SH-SY5Y (cell line): ENCODE measurements at regions not wholly inside any gene's neighbourhood (a gene's known extent, or its start where the extent isn't known, plus 50 kb on each side); places are given as distances from the start of the nearest gene placed in this dataset.

ENCODE experiments used
- GATA2 ChIP-seq: IDR thresholded peaks from 2 replicates; pipeline ENCODE4 v1.6.1; 2011; ENCODE audit warnings: mild to moderate bottlenecking, low read depth, low read length
- GATA3 ChIP-seq: IDR thresholded peaks from 2 replicates; pipeline ENCODE4 v1.6.1; 2011; ENCODE audit warnings: low read depth, mild to moderate bottlenecking, low read length, moderate library complexity

DNA sequence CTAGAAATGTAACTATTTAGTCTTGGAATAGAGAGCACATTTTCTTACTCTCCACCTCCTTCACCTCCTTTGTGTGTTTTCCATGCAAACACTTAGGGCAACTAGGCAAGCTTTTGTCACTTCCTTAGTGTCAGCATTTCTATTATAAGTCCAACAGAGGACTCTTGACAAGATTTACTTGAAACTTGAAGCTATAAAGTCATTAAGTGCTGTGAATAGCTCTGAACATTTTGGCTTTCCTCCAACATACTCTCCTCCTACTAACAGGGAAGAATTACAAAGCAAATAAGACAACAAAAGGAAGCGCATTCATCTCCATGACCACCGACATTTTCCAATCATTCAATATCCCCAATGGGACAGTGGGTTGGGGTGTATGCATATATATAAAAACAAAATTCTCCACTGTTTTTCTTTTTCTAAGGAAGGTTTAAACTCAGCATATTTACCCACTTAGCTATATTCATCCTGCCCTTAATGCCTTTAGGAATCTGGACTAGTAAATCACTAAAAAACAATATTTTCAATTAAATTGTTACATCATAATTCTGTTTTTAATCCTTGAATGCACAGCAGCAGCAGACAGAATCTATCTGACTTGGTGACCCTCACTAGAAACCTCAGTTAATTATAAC lies 264.6 kb downstream of the SNCA start:
- TF ChIP-seq GATA2 (no peak), GATA3 (no peak)
